ENCODE measurements at regions not wholly inside any gene's neighbourhood (a gene's known extent, or its start where the extent isn't known, plus 50 kb on each side); places are given as distances from the start of the nearest gene placed in this dataset.
"Not testable (repeated sequence)": the region's sequence is repeated elsewhere in the genome, so short reads cannot be mapped to it uniquely, and the experiment has no call there.

- peak; percentile 9 for DNase-seq (ENCODE audit: low read depth)
Observed at GRCh38 chr2:234725528-234726264, 226.1 kb upstream of the SH3BP4 start.

GRCh38 chr2:234724850-234725249, 227.0 kb upstream of the SH3BP4 start:
- no peak for DNase-seq (ENCODE audit: low read depth)

GRCh38 chr2:234723400-234723799, 226.5 kb upstream of the ARL4C start:
- DNase-seq (ENCODE audit: low read depth) = no peak

- no peak for DNase-seq (ENCODE audit: low read depth)
Observed at GRCh38 chr2:234722176-234722575, 225.3 kb upstream of the ARL4C start.

GRCh38 chr2:234719116-234719716, 222.3 kb upstream of the ARL4C start:
- DNase-seq (ENCODE audit: low read depth) = no peak

GRCh38 chr2:234716271-234716670, 219.4 kb upstream of the ARL4C start:
- DNase-seq (ENCODE audit: low read depth) = no peak

- no peak for DNase-seq (ENCODE audit: low read depth)
Observed at GRCh38 chr2:234715671-234716250, 218.9 kb upstream of the ARL4C start.

- no peak for DNase-seq (ENCODE audit: low read depth)
Observed at GRCh38 chr2:234714711-234715110, 217.8 kb upstream of the ARL4C start.

GRCh38 chr2:234712421-234712935, 215.6 kb upstream of the ARL4C start:
- no peak for DNase-seq (ENCODE audit: low read depth)

GRCh38 chr2:234711308-234711707, 214.4 kb upstream of the ARL4C start:
- DNase-seq (ENCODE audit: low read depth) = no peak

- DNase-seq (ENCODE audit: low read depth) = no peak
Observed at GRCh38 chr2:234710587-234710986, 213.7 kb upstream of the ARL4C start.

- no peak for DNase-seq (ENCODE audit: low read depth)
Observed at GRCh38 chr2:234710066-234710465, 213.2 kb upstream of the ARL4C start.

- no peak for DNase-seq (ENCODE audit: low read depth)
Observed at GRCh38 chr2:234708717-234709116, 211.8 kb upstream of the ARL4C start.

GRCh38 chr2:234708091-234708683, 211.3 kb upstream of the ARL4C start:
- DNase-seq (ENCODE audit: low read depth) = no peak

GRCh38 chr2:234706086-234706485, 209.2 kb upstream of the ARL4C start:
- no peak for DNase-seq (ENCODE audit: low read depth)

- DNase-seq (ENCODE audit: low read depth) = no peak
Observed at GRCh38 chr2:234705108-234705507, 208.2 kb upstream of the ARL4C start.

- DNase-seq (ENCODE audit: low read depth) = no peak
Observed at GRCh38 chr2:234703258-234703657, 206.4 kb upstream of the ARL4C start.

GRCh38 chr2:234702731-234703225, 205.9 kb upstream of the ARL4C start:
- DNase-seq (ENCODE audit: low read depth) = no peak

GRCh38 chr2:234701841-234702240, 205.0 kb upstream of the ARL4C start:
- DNase-seq (ENCODE audit: low read depth) = no peak

- no peak for DNase-seq (ENCODE audit: low read depth)
Observed at GRCh38 chr2:234701421-234701820, 204.5 kb upstream of the ARL4C start.

- DNase-seq (ENCODE audit: low read depth) = no peak
Observed at GRCh38 chr2:234699456-234699855, 202.6 kb upstream of the ARL4C start.

- not testable (repeated sequence) for DNase-seq (ENCODE audit: low read depth)
Observed at GRCh38 chr2:234697300-234697876, 200.5 kb upstream of the ARL4C start.

Measured in HS-27A (cell line).